Hepatocyte (in vitro differentiated cells): ENCODE measurements at regions not wholly inside any gene's neighbourhood (a gene's known extent, or its start where the extent isn't known, plus 50 kb on each side); places are given as distances from the start of the nearest gene placed in this dataset.

Experiments used
- DNase-seq: peaks from one replicate; pipeline ENCODE4 v3.0.0-alpha.2; 2016; ENCODE audit warnings: low spot score
- H2AFZ ChIP-seq: fragments of 200-600 bp; sonication (generic); 2 replicates; pipeline ENCODE4 v1.6.0; 2016; ENCODE audit warnings: antibody characterized with exemption, mild to moderate bottlenecking
- H3K27ac ChIP-seq: fragments of 200-600 bp; sonication (generic); 2 replicates; pipeline ENCODE4 v1.5.1; 2016; ENCODE audit warnings: mild to moderate bottlenecking
- H3K27me3 ChIP-seq: fragments of 200-600 bp; sonication (generic); 2 replicates; pipeline ENCODE4 v1.6.1; 2016
- H3K36me3 ChIP-seq: fragments of 200-600 bp; sonication (generic); replicated peaks from 2 replicates; pipeline ENCODE4 v1.5.1; 2016; ENCODE audit warnings: low read depth; ENCODE audit not compliant: insufficient read depth
- H3K4me1 ChIP-seq: fragments of 200-600 bp; sonication (generic); 2 replicates; pipeline ENCODE4 v1.5.1; 2016; ENCODE audit warnings: mild to moderate bottlenecking, moderate library complexity; ENCODE audit not compliant: insufficient read depth
- H3K4me2 ChIP-seq: fragments of 200-600 bp; sonication (generic); 2 replicates; pipeline ENCODE4 v1.6.0; 2016
- H3K4me3 ChIP-seq: fragments of 200-600 bp; sonication (generic); 2 replicates; pipeline ENCODE4 v1.5.1; 2016; ENCODE audit warnings: mild to moderate bottlenecking
- H3K79me2 ChIP-seq: fragments of 200-600 bp; sonication (generic); 2 replicates; pipeline ENCODE4 v1.6.0; 2017; ENCODE audit warnings: mild to moderate bottlenecking
- H3K9me2 ChIP-seq: fragments of 200-600 bp; sonication (generic); replicated peaks from 2 replicates; pipeline ENCODE4 v1.6.0; 2017; ENCODE audit warnings: mild to moderate bottlenecking; ENCODE audit not compliant: insufficient read depth
- H3K9me3 ChIP-seq: fragments of 200-600 bp; sonication (generic); 2 replicates; pipeline ENCODE4 v1.5.1; 2016; ENCODE audit warnings: low read depth, mild to moderate bottlenecking
- H4K20me1 ChIP-seq: fragments of 200-600 bp; sonication (generic); 2 replicates; pipeline ENCODE4 v1.6.0; 2016; ENCODE audit warnings: mild to moderate bottlenecking; ENCODE audit not compliant: insufficient read depth, poor library complexity, severe bottlenecking
- EZH2 ChIP-seq: fragments of 200-600 bp; sonication (generic); IDR thresholded peaks from 2 replicates; pipeline ENCODE4 v1.6.1; 2016; ENCODE audit warnings: antibody characterized with exemption, mild to moderate bottlenecking, borderline replicate concordance
- EZH2phosphoT487 ChIP-seq: fragments of 200-600 bp; sonication (generic); IDR thresholded peaks from one replicate; pipeline ENCODE4 v1.6.1; 2018; ENCODE audit warnings: antibody characterized with exemption, mild to moderate bottlenecking, low read depth, moderate library complexity; ENCODE audit not compliant: unreplicated experiment, severe bottlenecking
- WGBS: methylation state at CpG from one replicate; pipeline ENCODE4 v1.1.6; 2016; ENCODE audit warnings: low lambda C conversion rate; ENCODE audit errors: missing lambda C conversion rate; 5-methylcytosine and 5-hydroxymethylcytosine counted together
- TF ChIP-seq, protein P1 (sequence below): fragments of 200-600 bp; sonication (generic); IDR thresholded peaks from 2 replicates; pipeline ENCODE4 v1.5.1; 2016; ENCODE audit warnings: antibody characterized with exemption, mild to moderate bottlenecking; ENCODE audit not compliant: poor library complexity

DNA sequence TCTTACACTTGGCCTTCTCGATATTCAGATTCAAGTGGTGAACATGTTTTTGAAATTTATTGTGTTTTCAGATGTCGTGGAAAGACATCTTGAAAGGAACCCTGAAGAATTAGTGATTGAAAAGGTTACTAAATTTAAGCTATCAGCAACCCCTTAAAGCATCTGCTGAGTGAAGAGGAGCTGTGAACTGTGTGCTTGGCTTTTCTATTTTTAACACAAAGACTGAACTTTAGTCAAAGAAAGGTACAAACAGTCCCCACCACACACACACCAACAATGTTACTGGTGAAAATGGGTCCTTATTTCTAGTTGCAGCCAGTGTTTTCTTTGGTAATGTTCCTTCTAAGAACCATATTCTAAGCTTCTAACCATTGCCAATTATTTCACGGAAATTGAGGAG, 95.1 kb downstream of the CYRIA start:
- no peaks in the 10 kb centered on the region for H3K4me1 ChIP-seq
- WGBS = 85% methylated on average over 3 of the region's 3 CpGs
- no peak overlapping the region for H2AFZ ChIP-seq
- no peaks in the 10 kb centered on the region for H3K79me2 ChIP-seq
- no peaks in the 10 kb centered on the region for H3K36me3 ChIP-seq
- no peak overlapping the region for H3K4me3 ChIP-seq
- H3K27me3 ChIP-seq = no peaks in the 10 kb centered on the region
- H3K9me2 ChIP-seq = no peaks in the 10 kb centered on the region
- no peak for TF ChIP-seq EZH2phosphoT487
- no peak overlapping the region for H3K27ac ChIP-seq
- no peak for DNase-seq
- no peaks in the 10 kb centered on the region for H3K9me3 ChIP-seq
- no peak overlapping the region for H3K4me2 ChIP-seq
- H4K20me1 ChIP-seq = no peaks in the 10 kb centered on the region

DNA sequence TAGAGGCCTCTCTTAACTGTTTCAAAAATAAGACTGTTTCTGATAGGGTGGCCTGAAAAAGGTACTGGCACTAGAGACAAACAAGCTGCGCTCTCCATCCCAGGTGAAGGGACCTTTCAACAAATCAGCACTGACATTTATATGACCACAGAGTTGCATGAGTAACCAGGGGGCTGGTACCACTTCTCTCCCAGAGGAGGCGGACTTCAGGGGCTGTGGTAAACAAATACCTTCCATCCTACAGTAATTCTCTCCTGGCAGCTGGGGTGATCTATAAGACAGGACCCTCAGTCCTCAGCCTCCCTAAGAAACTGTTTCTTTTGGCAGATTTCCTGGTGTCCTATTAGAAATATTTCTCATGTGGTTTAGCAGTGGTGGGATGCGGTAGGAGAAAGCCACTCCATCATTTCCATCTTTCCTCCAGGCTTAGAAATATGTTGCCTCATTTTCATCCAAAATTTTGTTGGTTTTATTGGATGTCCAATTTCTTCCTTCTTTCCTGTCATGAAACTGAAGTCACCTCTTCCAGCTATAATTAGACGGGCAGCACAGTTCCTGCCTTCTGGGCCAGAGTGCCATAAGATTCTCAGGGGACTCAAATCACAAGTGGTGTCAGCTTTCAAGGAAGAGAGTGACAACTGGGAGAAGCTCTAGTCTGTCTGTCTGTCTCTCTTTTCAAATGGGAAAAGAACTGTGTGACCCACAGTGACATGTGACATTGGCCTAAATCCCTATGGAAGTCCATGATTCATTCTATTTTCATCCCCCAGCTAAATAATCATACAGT, 96.4 kb downstream of the CYRIA start:
- Histone ChIP-seq H3K4me1 (no peaks in the 10 kb centered on the region), H3K4me3 (no peak overlapping the region), H3K27me3 (no peaks in the 10 kb centered on the region)

DNA sequence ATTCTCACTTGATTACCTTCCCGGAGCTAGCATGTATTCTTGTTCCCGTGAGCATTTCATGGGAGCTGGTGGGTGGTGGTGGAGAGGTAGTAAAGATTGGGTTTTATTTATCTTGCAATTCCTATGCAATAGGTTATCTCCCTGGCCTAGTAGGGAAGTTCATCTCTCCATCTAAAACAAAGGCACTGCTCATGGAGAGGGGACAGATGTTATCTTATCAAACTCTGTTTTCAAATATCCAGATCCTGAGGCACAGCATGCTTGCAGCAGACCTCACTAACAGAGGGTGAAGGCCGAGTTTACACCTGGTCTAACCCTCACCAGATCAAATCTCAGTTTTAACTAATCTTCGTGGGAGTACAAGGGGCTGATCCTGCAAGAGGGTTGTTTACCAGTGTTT, 98.9 kb downstream of the CYRIA start:
- Histone ChIP-seq H3K4me2 (no peak overlapping the region), H3K27me3 (no peaks in the 10 kb centered on the region), H4K20me1 (no peaks in the 10 kb centered on the region), H3K27ac (no peak overlapping the region), H2AFZ (no peak overlapping the region), H3K36me3 (no peaks in the 10 kb centered on the region), H3K4me1 (no peaks in the 10 kb centered on the region), H3K9me3 (no peaks in the 10 kb centered on the region), H3K79me2 (no peaks in the 10 kb centered on the region), H3K4me3 (no peak overlapping the region), H3K9me2 (no peaks in the 10 kb centered on the region)
- DNase-seq = no peak
- TF ChIP-seq, protein P1, sequence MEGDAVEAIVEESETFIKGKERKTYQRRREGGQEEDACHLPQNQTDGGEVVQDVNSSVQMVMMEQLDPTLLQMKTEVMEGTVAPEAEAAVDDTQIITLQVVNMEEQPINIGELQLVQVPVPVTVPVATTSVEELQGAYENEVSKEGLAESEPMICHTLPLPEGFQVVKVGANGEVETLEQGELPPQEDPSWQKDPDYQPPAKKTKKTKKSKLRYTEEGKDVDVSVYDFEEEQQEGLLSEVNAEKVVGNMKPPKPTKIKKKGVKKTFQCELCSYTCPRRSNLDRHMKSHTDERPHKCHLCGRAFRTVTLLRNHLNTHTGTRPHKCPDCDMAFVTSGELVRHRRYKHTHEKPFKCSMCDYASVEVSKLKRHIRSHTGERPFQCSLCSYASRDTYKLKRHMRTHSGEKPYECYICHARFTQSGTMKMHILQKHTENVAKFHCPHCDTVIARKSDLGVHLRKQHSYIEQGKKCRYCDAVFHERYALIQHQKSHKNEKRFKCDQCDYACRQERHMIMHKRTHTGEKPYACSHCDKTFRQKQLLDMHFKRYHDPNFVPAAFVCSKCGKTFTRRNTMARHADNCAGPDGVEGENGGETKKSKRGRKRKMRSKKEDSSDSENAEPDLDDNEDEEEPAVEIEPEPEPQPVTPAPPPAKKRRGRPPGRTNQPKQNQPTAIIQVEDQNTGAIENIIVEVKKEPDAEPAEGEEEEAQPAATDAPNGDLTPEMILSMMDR = no peak
- no peak for TF ChIP-seq EZH2phosphoT487
- no peak for TF ChIP-seq EZH2
- WGBS = 28% methylated on average over 4 of the region's 4 CpGs

More for the DNA sequence above, 96.4 kb downstream of the CYRIA start:
- no peak overlapping the region for H3K27ac ChIP-seq
- H3K4me2 ChIP-seq = no peak overlapping the region
- TF ChIP-seq EZH2 = no peak
- no peaks in the 10 kb centered on the region for H4K20me1 ChIP-seq
- 78% methylated on average over 4 of the region's 4 CpGs for WGBS
- H2AFZ ChIP-seq = no peak overlapping the region
- H3K36me3 ChIP-seq = no peaks in the 10 kb centered on the region
- DNase-seq = no peak
- H3K9me2 ChIP-seq = no peaks in the 10 kb centered on the region
- no peaks in the 10 kb centered on the region for H3K9me3 ChIP-seq
- no peaks in the 10 kb centered on the region for H3K79me2 ChIP-seq

DNA sequence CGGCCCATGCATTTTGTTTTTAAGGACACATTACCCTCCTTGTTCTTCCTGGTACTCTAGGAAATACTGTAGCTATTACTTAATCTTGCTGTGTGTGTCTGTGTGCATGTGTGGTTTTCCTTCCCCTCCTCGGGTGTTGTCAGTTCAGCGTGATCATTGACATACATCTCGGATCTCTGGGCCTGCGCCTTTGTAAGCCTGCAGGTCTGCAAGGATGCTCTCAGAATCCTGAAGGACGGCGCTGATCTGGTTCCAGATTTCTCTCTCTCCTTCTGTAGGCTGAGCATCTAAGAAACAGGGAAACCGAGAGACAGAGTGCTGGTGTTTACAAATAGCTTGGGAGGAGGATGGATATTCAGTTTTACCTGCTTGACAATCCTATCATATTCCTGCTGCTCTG, 100.2 kb downstream of the CYRIA start:
- H3K79me2 ChIP-seq = no peaks in the 10 kb centered on the region
- no peaks in the 10 kb centered on the region for H3K9me2 ChIP-seq
- no peak overlapping the region for H3K27ac ChIP-seq
- H3K4me3 ChIP-seq = no peak overlapping the region
- no peaks in the 10 kb centered on the region for H3K4me1 ChIP-seq
- H3K27me3 ChIP-seq = no peaks in the 10 kb centered on the region
- no peak for DNase-seq
- TF ChIP-seq, protein P1 = no peak
- no peak for TF ChIP-seq EZH2phosphoT487
- TF ChIP-seq EZH2 = no peak
- H2AFZ ChIP-seq = no peak overlapping the region
- H3K9me3 ChIP-seq = no peaks in the 10 kb centered on the region
- no peaks in the 10 kb centered on the region for H3K36me3 ChIP-seq
- H4K20me1 ChIP-seq = no peaks in the 10 kb centered on the region
- H3K4me2 ChIP-seq = no peak overlapping the region
- WGBS = 71% methylated on average over 8 of the region's 8 CpGs
